A549 (cell line): ENCODE measurements at regions not wholly inside any gene's neighbourhood (a gene's known extent, or its start where the extent isn't known, plus 50 kb on each side); places are given as distances from the start of the nearest gene placed in this dataset.

Source experiments
- ATAC-seq, 2 experiments: fragments of 200-7000 bp in 1 of 2; fragments of >200 bp in 1 of 2; cut with Nextera tagmentation in 1 of 2; cut with Tn5 transposase in 1 of 2; 3 replicates each; pipeline versions ENCODE4 v1.8.0 to v1.9.1; 2018 to 2020; ENCODE audit warnings: mild to moderate bottlenecking in 1 of 2, moderate library complexity in 1 of 2
- CTCF ChIA-PET: fragments of 300-600 bp; sonication (Branson Sonifier 250); formaldehyde crosslinking; extraction: SDS; loops from one replicate; lab custom pipeline; 2021; ENCODE audit warnings: antibody characterized with exemption, inconsistent platforms; lab: Yijun Ruan, JAX
- POLR2A ChIA-PET: fragments of 350-600 bp; formaldehyde crosslinking; extraction: SDS; loops from one replicate; lab custom pipeline; 2021; ENCODE audit warnings: antibody characterized with exemption, inconsistent platforms; lab: Yijun Ruan, JAX
- DNase-seq, 2 experiments: peaks; one replicate each; pipeline versions ENCODE4 v3.0.0 to v3.0.0-alpha.2; 2011 to 2016; ENCODE audit warnings: low read depth in 1 of 2, low spot score in 1 of 2
- FAIRE-seq: peaks from 2 replicates; lab custom pipeline; 2011; peaks lifted over from hg19 to GRCh38; lab: Jason Lieb, UNC
- H3K27ac ChIP-seq, 2 experiments: fragments of >200 bp; sonication (Bioruptor Twin); formaldehyde crosslinking; 3 replicates each; pipeline ENCODE4 v1.5.1; 2016 to 2017
- H3K4me1 ChIP-seq: fragments of >200 bp; sonication (Bioruptor Twin); formaldehyde crosslinking; 3 replicates; pipeline ENCODE4 v1.6.1; 2016
- H3K4me2 ChIP-seq: fragments of >200 bp; sonication (Bioruptor Twin); formaldehyde crosslinking; 3 replicates; pipeline ENCODE4 v1.6.1; 2016
- H3K4me3 ChIP-seq: fragments of >200 bp; sonication (Bioruptor Twin); formaldehyde crosslinking; 3 replicates; pipeline ENCODE4 v1.5.1; 2016
- H3K9me3 ChIP-seq: fragments of >200 bp; sonication (Bioruptor Twin); formaldehyde crosslinking; 3 replicates; pipeline ENCODE4 v1.6.1; 2016
- ATOH8 ChIP-seq: fragments of 250-450 bp; sonication (Bioruptor Pico); IDR thresholded peaks from 2 replicates; pipeline ENCODE4 v1.5.0; 2020; ENCODE audit warnings: low read depth, mild to moderate bottlenecking, moderate library complexity
- CBX2 ChIP-seq: fragments of 200-600 bp; sonication (generic); IDR thresholded peaks from 2 replicates; pipeline ENCODE4 v1.6.1; 2016; ENCODE audit warnings: low read depth, mild to moderate bottlenecking, borderline replicate concordance
- CHD4 ChIP-seq: fragments of 200-600 bp; sonication (generic); IDR thresholded peaks from 2 replicates; pipeline ENCODE4 v1.6.1; 2016; ENCODE audit warnings: antibody characterized with exemption, mild to moderate bottlenecking, borderline replicate concordance
- E2F6 ChIP-seq: IDR thresholded peaks from 2 replicates; pipeline ENCODE4 v1.6.1; 2012; ENCODE audit warnings: low read depth, borderline replicate concordance
- EHMT2 ChIP-seq: fragments of 200-600 bp; sonication (generic); IDR thresholded peaks from 2 replicates; pipeline ENCODE4 v1.6.1; 2016; ENCODE audit warnings: antibody characterized with exemption, low read depth, mild to moderate bottlenecking, moderate library complexity
- FOSB ChIP-seq: fragments of 250-450 bp; sonication (Bioruptor Pico); IDR thresholded peaks from 2 replicates; pipeline ENCODE4 v1.5.0; 2020; ENCODE audit warnings: mild to moderate bottlenecking, moderate library complexity
- FOSL2 ChIP-seq, 2 experiments: fragments of 450-650 bp in 1 of 2; fragments of >200 bp in 1 of 2; sonication (Bioruptor Twin) in 1 of 2; formaldehyde crosslinking; IDR thresholded peaks; 2 replicates each; pipeline versions ENCODE4 v1.5.0 to v1.6.1; 2016 to 2020; ENCODE audit warnings: mild to moderate bottlenecking in 1 of 2, moderate library complexity in 1 of 2
- HDAC2 ChIP-seq: fragments of 200-600 bp; sonication (generic); IDR thresholded peaks from 2 replicates; pipeline ENCODE4 v1.6.1; 2016
- HEYL ChIP-seq: fragments of 250-450 bp; sonication (Bioruptor Pico); IDR thresholded peaks from 2 replicates; pipeline ENCODE4 v1.8.0; 2021; ENCODE audit warnings: mild to moderate bottlenecking, moderate library complexity
- HOXB13 ChIP-seq: fragments of 250-450 bp; sonication (Bioruptor Pico); IDR thresholded peaks from 2 replicates; pipeline ENCODE4 v1.5.0; 2020; ENCODE audit warnings: low read depth, mild to moderate bottlenecking, moderate library complexity
- HOXB5 ChIP-seq: fragments of 250-450 bp; sonication (Bioruptor Pico); IDR thresholded peaks from 2 replicates; pipeline ENCODE4 v1.5.0; 2020; ENCODE audit warnings: mild to moderate bottlenecking, moderate library complexity
- JUNB ChIP-seq: fragments of >200 bp; sonication (Bioruptor Twin); formaldehyde crosslinking; IDR thresholded peaks from 2 replicates; pipeline ENCODE4 v1.6.1; 2016
- KDM5A ChIP-seq: fragments of 200-600 bp; sonication (generic); IDR thresholded peaks from 2 replicates; pipeline ENCODE4 v1.6.1; 2016; ENCODE audit warnings: antibody characterized with exemption, mild to moderate bottlenecking
- NPAS2 ChIP-seq: fragments of 250-450 bp; sonication (Bioruptor Pico); IDR thresholded peaks from 2 replicates; pipeline ENCODE4 v1.8.0; 2022; ENCODE audit warnings: mild to moderate bottlenecking, moderate library complexity, borderline replicate concordance
- POLR2A ChIP-seq: IDR thresholded peaks from 2 replicates; pipeline ENCODE4 v1.6.1; 2012; ENCODE audit warnings: mild to moderate bottlenecking, low read length
- POLR2AphosphoS2 ChIP-seq: conservative IDR thresholded peaks from 2 replicates; pipeline ENCODE4 v1.6.1; 2012; ENCODE audit warnings: low read length, improper control_type of control experiment, inconsistent platforms
- RCOR1 ChIP-seq: fragments of 150-350 bp; IDR thresholded peaks from 2 replicates; pipeline ENCODE4 v1.6.1; 2014; ENCODE audit warnings: antibody characterized with exemption, low read length, low read depth
- RNF2 ChIP-seq: fragments of 200-600 bp; sonication (generic); IDR thresholded peaks from 2 replicates; pipeline ENCODE4 v1.6.1; 2016; ENCODE audit warnings: low read depth, mild to moderate bottlenecking, antibody characterized with exemption, moderate library complexity, borderline replicate concordance
- TFCP2L1 ChIP-seq: fragments of 250-450 bp; sonication (Bioruptor Pico); IDR thresholded peaks from 2 replicates; pipeline ENCODE4 v1.5.0; 2021; ENCODE audit warnings: mild to moderate bottlenecking
- TP53 ChIP-seq: fragments of 250-450 bp; sonication (Bioruptor Pico); IDR thresholded peaks from 2 replicates; pipeline ENCODE4 v1.5.0; 2021; ENCODE audit warnings: mild to moderate bottlenecking, moderate library complexity
- ZC3H11A ChIP-seq: fragments of 450-650 bp; IDR thresholded peaks from 2 replicates; pipeline ENCODE4 v1.6.1; 2014; ENCODE audit warnings: antibody characterized with exemption, mild to moderate bottlenecking
- ZNF302 ChIP-seq: fragments of 250-450 bp; sonication (Bioruptor Pico); IDR thresholded peaks from 2 replicates; pipeline ENCODE4 v1.9.0; 2021; ENCODE audit warnings: inconsistent platforms, mild to moderate bottlenecking, moderate library complexity
- WGBS: methylation state at CpG from one replicate; pipeline ENCODE4 v1.1.6; 2017; ENCODE audit errors: missing lambda C conversion rate; 5-methylcytosine and 5-hydroxymethylcytosine counted together
- TF ChIP-seq, protein P1 (sequence below): fragments of >200 bp; sonication (Bioruptor Twin); formaldehyde crosslinking; IDR thresholded peaks from 3 replicates; pipeline ENCODE4 v1.5.1; 2016

GRCh38 chr6:163943607-163944385 is 529.3 kb downstream of the QKI start:
- TF ChIP-seq ZNF302 (CRISPR knock-in tag) (no peak), TFCP2L1 (CRISPR knock-in tag) (no peak), FOSB (CRISPR knock-in tag) (no peak), HOXB13 (CRISPR knock-in tag) (no peak), EHMT2 (no peak), CHD4 (no peak), TP53 (CRISPR knock-in tag) (no peak)
- no peak overlapping the region for H3K27ac ChIP-seq
- ATAC-seq (no peak), FAIRE-seq (no peak), DNase-seq (no peak)
- CTCF ChIA-PET: no interaction called here
- H3K4me3 ChIP-seq: no peak overlapping the region
- H3K4me1 ChIP-seq: no peaks in the 10 kb centered on the region
- no peak overlapping the region for H3K4me2 ChIP-seq
- POLR2A ChIA-PET: no interaction called here
- 49% methylated on average over 16 of the region's 16 CpGs for WGBS
- H3K9me3 ChIP-seq: no peaks in the 10 kb centered on the region

- TF ChIP-seq CBX2 (no peak), E2F6 (no peak), JUNB (no peak), KDM5A (no peak), ATOH8 (CRISPR knock-in tag) (no peak)
- TF ChIP-seq, all 56 proteins: peak for 0
- Histone ChIP-seq H3K4me2 (no peak overlapping the region), H3K27ac (no peak overlapping the region), H3K4me3 (no peak overlapping the region), H3K9me3 (no peaks in the 10 kb centered on the region), H3K4me1 (no peaks in the 10 kb centered on the region)
- no peak for ATAC-seq
- ChIA-PET POLR2A (no interaction called here), CTCF (no interaction called here)
- WGBS: 39% methylated on average over 3 of the region's 3 CpGs
- no peak for DNase-seq
- FAIRE-seq: no peak
Observed at GRCh38 chr6:163942790-163943189, 528.3 kb downstream of the QKI start.

DNA sequence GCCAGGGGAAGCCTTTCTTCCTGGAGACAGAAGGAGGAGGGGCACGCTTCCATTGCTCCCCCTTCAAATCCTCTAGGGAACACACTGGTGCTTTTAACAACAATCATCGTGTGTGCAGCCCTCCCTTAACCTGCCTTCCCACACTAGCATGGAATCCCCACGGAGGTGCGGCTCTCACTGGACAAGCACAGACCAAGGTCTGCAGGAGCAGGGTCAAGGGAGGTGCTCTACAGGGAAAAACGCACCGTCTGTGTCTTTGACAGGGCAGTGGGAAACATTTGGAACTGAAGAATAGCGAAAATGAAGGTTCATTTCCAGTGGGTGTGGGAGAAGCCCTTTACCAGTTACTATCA is 527.1 kb downstream of the QKI start:
- H3K27ac ChIP-seq: no peak overlapping the region
- H3K9me3 ChIP-seq: no peaks in the 10 kb centered on the region
- TF ChIP-seq FOSL2 (IDR thresholded peaks at IDR 0.05) (no peak), FOSL2 (CRISPR knock-in tag; IDR thresholded peaks at IDR 0.05) (no peak), POLR2AphosphoS2 (no peak), TFCP2L1 (CRISPR knock-in tag) (no peak), POLR2A (no peak), RNF2 (no peak), ZC3H11A (no peak), HEYL (CRISPR knock-in tag) (no peak), HOXB5 (CRISPR knock-in tag) (no peak), HDAC2 (no peak), CHD4 (no peak), RCOR1 (no peak), NPAS2 (no peak)
- TF ChIP-seq, protein P1, sequence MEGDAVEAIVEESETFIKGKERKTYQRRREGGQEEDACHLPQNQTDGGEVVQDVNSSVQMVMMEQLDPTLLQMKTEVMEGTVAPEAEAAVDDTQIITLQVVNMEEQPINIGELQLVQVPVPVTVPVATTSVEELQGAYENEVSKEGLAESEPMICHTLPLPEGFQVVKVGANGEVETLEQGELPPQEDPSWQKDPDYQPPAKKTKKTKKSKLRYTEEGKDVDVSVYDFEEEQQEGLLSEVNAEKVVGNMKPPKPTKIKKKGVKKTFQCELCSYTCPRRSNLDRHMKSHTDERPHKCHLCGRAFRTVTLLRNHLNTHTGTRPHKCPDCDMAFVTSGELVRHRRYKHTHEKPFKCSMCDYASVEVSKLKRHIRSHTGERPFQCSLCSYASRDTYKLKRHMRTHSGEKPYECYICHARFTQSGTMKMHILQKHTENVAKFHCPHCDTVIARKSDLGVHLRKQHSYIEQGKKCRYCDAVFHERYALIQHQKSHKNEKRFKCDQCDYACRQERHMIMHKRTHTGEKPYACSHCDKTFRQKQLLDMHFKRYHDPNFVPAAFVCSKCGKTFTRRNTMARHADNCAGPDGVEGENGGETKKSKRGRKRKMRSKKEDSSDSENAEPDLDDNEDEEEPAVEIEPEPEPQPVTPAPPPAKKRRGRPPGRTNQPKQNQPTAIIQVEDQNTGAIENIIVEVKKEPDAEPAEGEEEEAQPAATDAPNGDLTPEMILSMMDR: no peak
- H3K4me3 ChIP-seq: no peak overlapping the region
- no peak for ATAC-seq
- FAIRE-seq: no peak
- H3K4me1 ChIP-seq: no peaks in the 10 kb centered on the region
- CTCF ChIA-PET: no interaction called here
- no peak overlapping the region for H3K4me2 ChIP-seq
- 25% methylated on average over 6 of the region's 7 CpGs for WGBS
- no peak for DNase-seq
- POLR2A ChIA-PET: no interaction called here
